Common myeloid progenitor, CD34-positive (primary cell): ENCODE measurements at regions not wholly inside any gene's neighbourhood (a gene's known extent, or its start where the extent isn't known, plus 50 kb on each side); places are given as distances from the start of the nearest gene placed in this dataset.
"Not testable (repeated sequence)": the region's sequence is repeated elsewhere in the genome, so short reads cannot be mapped to it uniquely, and the experiment has no call there.

Experiments
- CTCF ChIA-PET: fragments of 350-600 bp; sonication (Branson Sonifier 250); formaldehyde crosslinking; loops from one replicate; lab custom pipeline; 2021; ENCODE audit warnings: antibody characterized with exemption; lab: Charles Lee
- POLR2A ChIA-PET: fragments of 350-600 bp; sonication (Branson Sonifier 250); formaldehyde crosslinking; loops from one replicate; lab custom pipeline; 2021; ENCODE audit warnings: antibody characterized with exemption; lab: Charles Lee
- DNase-seq, 3 donors: peaks; one replicate each; pipeline versions ENCODE4 v3.0.0 to v3.0.0-alpha.2; 2013
- H3K27ac ChIP-seq, 2 experiments: 1 replicate in 1 of 2; 2 replicates in 1 of 2; pipeline ENCODE4 v1.7.0; 2013; ENCODE audit warnings: inconsistent platforms in 2 of 2, low read length in 2 of 2, mild to moderate bottlenecking in 2 of 2, low read depth in 1 of 2, moderate library complexity in 1 of 2; ENCODE audit not compliant: severe bottlenecking in 2 of 2, insufficient read depth in 1 of 2, poor library complexity in 1 of 2
- H3K27me3 ChIP-seq, 5 experiments: replicated peaks in 2 of 5; 1 replicate in 3 of 5; 2 replicates in 2 of 5; pipeline versions ENCODE4 v1.6.1 to v1.7.0; 2013; ENCODE audit warnings: low read length in 4 of 5, mild to moderate bottlenecking in 2 of 5, moderate library complexity in 2 of 5, inconsistent platforms in 1 of 5; ENCODE audit not compliant: insufficient read depth in 5 of 5, control insufficient read depth in 4 of 5
- H3K36me3 ChIP-seq, 4 experiments: 1 replicate in 2 of 4; 2 replicates in 2 of 4; pipeline versions ENCODE4 v1.6.1 to v1.7.0; 2013; ENCODE audit warnings: low read length in 3 of 4, control low read depth in 1 of 4, mild to moderate bottlenecking in 1 of 4; ENCODE audit not compliant: control insufficient read depth in 4 of 4, insufficient read depth in 4 of 4
- H3K4me1 ChIP-seq, 4 experiments: 1 replicate in 3 of 4; 2 replicates in 1 of 4; pipeline versions ENCODE4 v1.6.1 to v1.7.1; 2013; ENCODE audit warnings: low read length in 3 of 4, mild to moderate bottlenecking in 3 of 4, control low read depth in 1 of 4, inconsistent platforms in 1 of 4, moderate library complexity in 1 of 4; ENCODE audit not compliant: control insufficient read depth in 4 of 4, insufficient read depth in 4 of 4; ENCODE audit errors: control extremely low read depth in 1 of 4
- H3K4me3 ChIP-seq, 7 experiments: 1 replicate in 4 of 7; 2 replicates in 3 of 7; pipeline versions ENCODE4 v1.5.1 to v1.7.0; 2013; ENCODE audit warnings: mild to moderate bottlenecking in 7 of 7, low read length in 6 of 7, moderate library complexity in 6 of 7, inconsistent platforms in 2 of 7, low read depth in 2 of 7, control low read depth in 1 of 7; ENCODE audit not compliant: insufficient read depth in 4 of 7, control insufficient read depth in 1 of 7; ENCODE audit errors: extremely low read depth in 1 of 7
- H3K9me3 ChIP-seq, 5 experiments: 1 replicate in 4 of 5; 2 replicates in 1 of 5; pipeline versions ENCODE4 v1.6.1 to v1.7.1; 2013; ENCODE audit warnings: low read length in 4 of 5, mild to moderate bottlenecking in 2 of 5, inconsistent platforms in 1 of 5, low read depth in 1 of 5, moderate library complexity in 1 of 5; ENCODE audit not compliant: control insufficient read depth in 4 of 5, insufficient read depth in 2 of 5; ENCODE audit errors: control extremely low read depth in 1 of 5
- WGBS: methylation state at CpG from one replicate; pipeline ENCODE4 v1.1.5; 2013; ENCODE audit not compliant: insufficient coverage; 5-methylcytosine and 5-hydroxymethylcytosine counted together

- CTCF ChIA-PET, H3K36me3 ChIP-seq, H3K27ac ChIP-seq, H3K4me3 ChIP-seq, DNase-seq, POLR2A ChIA-PET, H3K9me3 ChIP-seq, H3K27me3 ChIP-seq, H3K4me1 ChIP-seq: not testable (repeated sequence)
- 93% methylated on average over 22 of the region's 37 CpGs for WGBS
These were observed 61.3 kb downstream of the TMEM121 start for GRCh38 chr14:105587482-105588235.

GRCh38 chr14:105588236-105588860 lies 62.0 kb downstream of the TMEM121 start:
- no peak for DNase-seq
- no peaks in the 10 kb centered on the region for H3K27me3 ChIP-seq
- no peaks in the 10 kb centered on the region for H3K36me3 ChIP-seq
- ChIA-PET CTCF (no interaction called here), POLR2A (no interaction called here)
- H3K4me1 ChIP-seq = peaks cover 0 to 1% (median 0%) of the 10 kb centered on the region in 4 experiments
- WGBS = 92% methylated on average over 15 of the region's 15 CpGs
- H3K27ac ChIP-seq = no peak overlapping the region
- H3K4me3 ChIP-seq = no peak overlapping the region
- peaks cover 0 to 2% (median 0%) of the 10 kb centered on the region in 5 experiments for H3K9me3 ChIP-seq

- ChIA-PET CTCF (no interaction called here), POLR2A (no interaction called here)
- Histone ChIP-seq H3K36me3 (no peaks in the 10 kb centered on the region), H3K4me3 (no peak overlapping the region), H3K27me3 (no peaks in the 10 kb centered on the region), H3K27ac (no peak overlapping the region), H3K4me1 (peaks cover 0 to 1% (median 0%) of the 10 kb centered on the region in 4 experiments), H3K9me3 (peaks cover 0 to 2% (median 0%) of the 10 kb centered on the region in 5 experiments)
- no peak for DNase-seq
- WGBS = 83% methylated on average over 2 of the region's 2 CpGs
These were observed 63.0 kb downstream of the TMEM121 start for GRCh38 chr14:105589161-105589925.

DNA sequence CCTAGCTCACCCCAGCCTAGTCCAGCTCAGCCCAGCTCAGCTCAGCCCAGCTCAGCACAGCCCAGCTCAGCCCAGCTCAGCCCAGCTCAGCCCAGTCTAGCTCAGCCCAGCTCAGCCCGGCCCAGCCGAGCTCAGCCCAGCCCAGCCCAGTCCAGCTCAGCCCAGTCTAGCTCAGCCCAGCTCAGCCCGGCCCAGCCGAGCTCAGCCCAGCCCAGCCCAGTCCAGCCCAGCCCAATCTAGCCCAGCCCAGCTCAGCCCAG lies 63.5 kb downstream of the TMEM121 start:
- CTCF ChIA-PET, POLR2A ChIA-PET, H3K4me3 ChIP-seq, DNase-seq, H3K9me3 ChIP-seq, H3K27me3 ChIP-seq, H3K27ac ChIP-seq, H3K4me1 ChIP-seq, H3K36me3 ChIP-seq: not testable (repeated sequence)
- no CpG with 5 or more reads among the region's 4 CpGs for WGBS

DNA sequence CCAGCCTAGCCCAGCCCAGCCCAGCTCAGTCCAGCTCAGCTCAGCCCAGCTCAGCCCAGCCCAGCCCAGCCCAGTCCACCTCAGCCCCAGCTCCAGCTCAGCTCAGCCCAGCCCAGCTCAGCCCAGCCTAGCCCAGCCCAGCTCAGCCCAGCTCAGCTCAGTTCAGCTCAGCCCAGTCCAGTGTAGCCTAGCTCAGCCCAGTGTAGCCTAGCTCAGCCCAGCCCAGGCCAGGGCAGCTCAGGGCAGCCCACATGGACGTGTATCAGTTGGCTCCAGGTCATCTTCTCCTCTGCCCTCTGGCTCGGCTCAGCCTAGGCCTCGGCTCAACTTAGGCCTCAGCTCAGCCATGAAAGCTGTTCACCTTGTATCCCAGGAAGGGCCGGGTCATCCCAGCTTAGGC lies 64.7 kb downstream of the TMEM121 start:
- no peaks in the 10 kb centered on the region for H3K27me3 ChIP-seq
- H3K4me1 ChIP-seq = peaks cover 0 to under 1% (median 0%) of the 10 kb centered on the region in 4 experiments
- H3K9me3 ChIP-seq = peaks cover 0 to 2% (median 0%) of the 10 kb centered on the region in 5 experiments
- no peak for DNase-seq
- no peak overlapping the region for H3K4me3 ChIP-seq
- CTCF ChIA-PET = no interaction called here
- 100% methylated on average over 3 of the region's 4 CpGs for WGBS
- H3K36me3 ChIP-seq = no peaks in the 10 kb centered on the region
- H3K27ac ChIP-seq = no peak overlapping the region
- POLR2A ChIA-PET = no interaction called here

- DNase-seq, POLR2A ChIA-PET, H3K9me3 ChIP-seq, H3K4me3 ChIP-seq, H3K36me3 ChIP-seq, H3K27ac ChIP-seq, CTCF ChIA-PET, H3K27me3 ChIP-seq, H3K4me1 ChIP-seq: not testable (repeated sequence)
- 98% methylated on average over 11 of the region's 27 CpGs for WGBS
These were observed 65.5 kb downstream of the TMEM121 start for GRCh38 chr14:105591792-105592341.

GRCh38 chr14:105592646-105593045 lies 66.3 kb downstream of the TMEM121 start:
- H3K27ac ChIP-seq, H3K4me3 ChIP-seq, H3K27me3 ChIP-seq, H3K4me1 ChIP-seq, POLR2A ChIA-PET, H3K36me3 ChIP-seq, DNase-seq, CTCF ChIA-PET, H3K9me3 ChIP-seq: not testable (repeated sequence)
- 94% methylated on average over 3 of the region's 13 CpGs for WGBS
